HEK293 (cell line): ENCODE measurements at regions not wholly inside any gene's neighbourhood (a gene's known extent, or its start where the extent isn't known, plus 50 kb on each side); places are given as distances from the start of the nearest gene placed in this dataset.

Experiments
- CTCF ChIA-PET: fragments of 350-600 bp; formaldehyde crosslinking; extraction: SDS; loops from one replicate; lab custom pipeline; 2021; ENCODE audit warnings: antibody characterized with exemption; lab: Yijun Ruan, JAX
- POLR2A ChIA-PET: fragments of 300-600 bp; formaldehyde crosslinking; extraction: SDS; loops from one replicate; lab custom pipeline; 2020; ENCODE audit warnings: antibody characterized with exemption, inconsistent platforms; lab: Yijun Ruan, JAX
- H3K27ac ChIP-seq: fragments of 200-500 bp; sonication (Bioruptor generic); 2 replicates; pipeline ENCODE4 v1.5.1; 2014; ENCODE audit warnings: low read depth, low read length, control low read depth, inconsistent platforms; ENCODE audit errors: extremely low read depth
- H3K36me3 ChIP-seq, 2 experiments: fragments of 200-500 bp in 1 of 2; sonication (Bioruptor generic) in 1 of 2; 1 replicate in 1 of 2; 2 replicates in 1 of 2; pipeline ENCODE4 v1.5.1; 2014 to 2017; ENCODE audit warnings: inconsistent platforms in 2 of 2, low read length in 2 of 2; ENCODE audit not compliant: control insufficient read depth in 2 of 2, insufficient read depth in 1 of 2
- H3K4me1 ChIP-seq: fragments of 200-500 bp; sonication (Bioruptor generic); 2 replicates; pipeline ENCODE4 v1.5.1; 2014; ENCODE audit warnings: mild to moderate bottlenecking, low read length, inconsistent platforms; ENCODE audit not compliant: control insufficient read depth, insufficient read depth
- H3K4me3 ChIP-seq: 2 replicates; pipeline ENCODE4 v1.5.1; 2011; ENCODE audit warnings: low read depth, mild to moderate bottlenecking, control low read depth, low read length, moderate library complexity
- H3K9me3 ChIP-seq: fragments of 200-500 bp; sonication (Bioruptor generic); 2 replicates; pipeline ENCODE4 v1.5.1; 2014; ENCODE audit warnings: low read depth, low read length, inconsistent platforms; ENCODE audit not compliant: control insufficient read depth, insufficient read depth
- HOXA7 ChIP-seq: sonication (generic); formaldehyde crosslinking; IDR thresholded peaks from 2 replicates; pipeline ENCODE4 v1.8.1; 2022; ENCODE audit warnings: missing genetic modification reagents, borderline replicate concordance
- IKZF3 ChIP-seq: fragments of 450-650 bp; IDR thresholded peaks from 2 replicates; pipeline ENCODE4 v1.5.0; 2018; ENCODE audit warnings: missing biosample characterization, mild to moderate bottlenecking, missing genetic modification characterization, moderate library complexity
- MYNN ChIP-seq: fragments of 450-650 bp; formaldehyde crosslinking; IDR thresholded peaks from 2 replicates; pipeline ENCODE4 v1.5.1; 2016; ENCODE audit warnings: missing biosample characterization, missing genetic modification characterization, borderline replicate concordance
- SCRT2 ChIP-seq: fragments of 450-650 bp; formaldehyde crosslinking; IDR thresholded peaks from 2 replicates; pipeline ENCODE4 v1.5.1; 2016; ENCODE audit warnings: missing biosample characterization, missing genetic modification characterization
- SP2 ChIP-seq: fragments of 450-650 bp; formaldehyde crosslinking; IDR thresholded peaks from 2 replicates; pipeline ENCODE4 v1.5.1; 2016; ENCODE audit warnings: missing biosample characterization, missing genetic modification characterization
- TRIM28 ChIP-seq: IDR thresholded peaks from 2 replicates; pipeline ENCODE4 v1.6.1; 2011; ENCODE audit warnings: low read length, control low read depth, borderline replicate concordance
- ZBTB10 ChIP-seq: fragments of 450-650 bp; formaldehyde crosslinking; IDR thresholded peaks from 2 replicates; pipeline ENCODE4 v1.5.1; 2016; ENCODE audit warnings: missing biosample characterization, missing genetic modification characterization
- ZBTB44 ChIP-seq: fragments of 450-650 bp; IDR thresholded peaks from 2 replicates; pipeline ENCODE4 v1.5.1; 2018; ENCODE audit warnings: missing biosample characterization, mild to moderate bottlenecking, missing genetic modification characterization
- ZFHX2 ChIP-seq: fragments of 450-650 bp; formaldehyde crosslinking; conservative IDR thresholded peaks from 2 replicates; pipeline ENCODE4 v1.5.1; 2016; ENCODE audit warnings: missing biosample characterization, missing genetic modification characterization
- ZFP41 ChIP-seq: fragments of 450-650 bp; formaldehyde crosslinking; IDR thresholded peaks from 2 replicates; pipeline ENCODE4 v1.5.1; 2016; ENCODE audit warnings: missing biosample characterization, missing genetic modification characterization, borderline replicate concordance
- ZNF112 ChIP-seq: fragments of 450-650 bp; formaldehyde crosslinking; IDR thresholded peaks from 2 replicates; pipeline ENCODE4 v1.5.0; 2017; ENCODE audit warnings: missing biosample characterization, missing genetic modification characterization
- ZNF121 ChIP-seq: fragments of 450-650 bp; formaldehyde crosslinking; IDR thresholded peaks from 2 replicates; pipeline ENCODE4 v1.5.1; 2016; ENCODE audit warnings: missing biosample characterization, missing genetic modification characterization
- ZNF140 ChIP-seq: fragments of 450-650 bp; formaldehyde crosslinking; IDR thresholded peaks from 2 replicates; pipeline ENCODE4 v1.5.1; 2016; ENCODE audit warnings: missing biosample characterization, missing genetic modification characterization
- ZNF221 ChIP-seq: fragments of 450-650 bp; formaldehyde crosslinking; IDR thresholded peaks from 2 replicates; pipeline ENCODE4 v1.5.1; 2017; ENCODE audit warnings: missing biosample characterization, missing genetic modification characterization, borderline replicate concordance
- ZNF473 ChIP-seq: fragments of 450-650 bp; formaldehyde crosslinking; IDR thresholded peaks from 2 replicates; pipeline ENCODE4 v1.5.1; 2017; ENCODE audit warnings: missing biosample characterization, missing genetic modification characterization
- ZNF555 ChIP-seq: fragments of 450-650 bp; formaldehyde crosslinking; conservative IDR thresholded peaks from 2 replicates; pipeline ENCODE4 v1.5.1; 2017; ENCODE audit warnings: missing biosample characterization, mild to moderate bottlenecking, missing genetic modification characterization, inconsistent platforms
- ZNF600 ChIP-seq: fragments of 450-650 bp; formaldehyde crosslinking; IDR thresholded peaks from 2 replicates; pipeline ENCODE4 v1.5.1; 2016; ENCODE audit warnings: missing biosample characterization, missing genetic modification characterization
- ZNF707 ChIP-seq: fragments of 450-650 bp; formaldehyde crosslinking; IDR thresholded peaks from 2 replicates; pipeline ENCODE4 v1.5.1; 2016; ENCODE audit warnings: missing biosample characterization, missing genetic modification characterization
- ZNF837 ChIP-seq: fragments of 450-650 bp; formaldehyde crosslinking; IDR thresholded peaks from 2 replicates; pipeline ENCODE4 v1.5.1; 2016; ENCODE audit warnings: missing biosample characterization, missing genetic modification characterization
- TF ChIP-seq, protein P1 (sequence below): fragments of 450-650 bp; formaldehyde crosslinking; IDR thresholded peaks from 2 replicates; pipeline ENCODE4 v1.5.1; 2016; ENCODE audit warnings: missing biosample characterization, missing genetic modification characterization
- TF ChIP-seq, protein P2 (sequence below): fragments of 450-650 bp; formaldehyde crosslinking; conservative IDR thresholded peaks from 2 replicates; pipeline ENCODE4 v1.5.1; 2016; ENCODE audit warnings: low read depth, missing biosample characterization, missing genetic modification characterization

- Histone ChIP-seq H3K27ac (no peak overlapping the region), H3K36me3 (no peaks in the 10 kb centered on the region), H3K9me3 (no peaks in the 10 kb centered on the region), H3K4me3 (no peak overlapping the region), H3K4me1 (no peaks in the 10 kb centered on the region)
- TF ChIP-seq ZFP41 (tag by site-specific recombination) (no peak), ZNF600 (tag by site-specific recombination) (no peak), MYNN (no peak), HOXA7 (CRISPR knock-in tag) (no peak), SCRT2 (tag by site-specific recombination) (no peak), ZFHX2 (no peak), ZNF837 (tag by site-specific recombination) (no peak), ZBTB44 (tag by site-specific recombination) (no peak), ZNF707 (tag by site-specific recombination) (no peak), TRIM28 (no peak), ZNF473 (tag by site-specific recombination) (no peak)
- TF ChIP-seq, protein P1, sequence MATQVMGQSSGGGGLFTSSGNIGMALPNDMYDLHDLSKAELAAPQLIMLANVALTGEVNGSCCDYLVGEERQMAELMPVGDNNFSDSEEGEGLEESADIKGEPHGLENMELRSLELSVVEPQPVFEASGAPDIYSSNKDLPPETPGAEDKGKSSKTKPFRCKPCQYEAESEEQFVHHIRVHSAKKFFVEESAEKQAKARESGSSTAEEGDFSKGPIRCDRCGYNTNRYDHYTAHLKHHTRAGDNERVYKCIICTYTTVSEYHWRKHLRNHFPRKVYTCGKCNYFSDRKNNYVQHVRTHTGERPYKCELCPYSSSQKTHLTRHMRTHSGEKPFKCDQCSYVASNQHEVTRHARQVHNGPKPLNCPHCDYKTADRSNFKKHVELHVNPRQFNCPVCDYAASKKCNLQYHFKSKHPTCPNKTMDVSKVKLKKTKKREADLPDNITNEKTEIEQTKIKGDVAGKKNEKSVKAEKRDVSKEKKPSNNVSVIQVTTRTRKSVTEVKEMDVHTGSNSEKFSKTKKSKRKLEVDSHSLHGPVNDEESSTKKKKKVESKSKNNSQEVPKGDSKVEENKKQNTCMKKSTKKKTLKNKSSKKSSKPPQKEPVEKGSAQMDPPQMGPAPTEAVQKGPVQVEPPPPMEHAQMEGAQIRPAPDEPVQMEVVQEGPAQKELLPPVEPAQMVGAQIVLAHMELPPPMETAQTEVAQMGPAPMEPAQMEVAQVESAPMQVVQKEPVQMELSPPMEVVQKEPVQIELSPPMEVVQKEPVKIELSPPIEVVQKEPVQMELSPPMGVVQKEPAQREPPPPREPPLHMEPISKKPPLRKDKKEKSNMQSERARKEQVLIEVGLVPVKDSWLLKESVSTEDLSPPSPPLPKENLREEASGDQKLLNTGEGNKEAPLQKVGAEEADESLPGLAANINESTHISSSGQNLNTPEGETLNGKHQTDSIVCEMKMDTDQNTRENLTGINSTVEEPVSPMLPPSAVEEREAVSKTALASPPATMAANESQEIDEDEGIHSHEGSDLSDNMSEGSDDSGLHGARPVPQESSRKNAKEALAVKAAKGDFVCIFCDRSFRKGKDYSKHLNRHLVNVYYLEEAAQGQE, result no peak
- CTCF ChIA-PET, result no interaction called here
- POLR2A ChIA-PET, result no interaction called here
Measured at GRCh38 chr1:90809996-90810395, 92.9 kb upstream of the BARHL2 start.

GRCh38 chr1:90809093-90809492, 92.0 kb upstream of the BARHL2 start:
- CTCF ChIA-PET, result interaction anchor here (0.6 kb wide), 1 partner anchor 67 kb away, joined by 3 read pairs; no protein-coding TSS in a partner anchor
- no peak overlapping the region for H3K27ac ChIP-seq
- TF ChIP-seq ZBTB10 (tag by site-specific recombination) (no peak), ZNF112 (no peak), ZNF140 (tag by site-specific recombination) (no peak), SP2 (tag by site-specific recombination) (no peak), ZNF221 (tag by site-specific recombination) (no peak), ZNF121 (no peak), IKZF3 (tag by site-specific recombination) (no peak), ZNF555 (tag by site-specific recombination) (no peak)
- TF ChIP-seq, protein P2, sequence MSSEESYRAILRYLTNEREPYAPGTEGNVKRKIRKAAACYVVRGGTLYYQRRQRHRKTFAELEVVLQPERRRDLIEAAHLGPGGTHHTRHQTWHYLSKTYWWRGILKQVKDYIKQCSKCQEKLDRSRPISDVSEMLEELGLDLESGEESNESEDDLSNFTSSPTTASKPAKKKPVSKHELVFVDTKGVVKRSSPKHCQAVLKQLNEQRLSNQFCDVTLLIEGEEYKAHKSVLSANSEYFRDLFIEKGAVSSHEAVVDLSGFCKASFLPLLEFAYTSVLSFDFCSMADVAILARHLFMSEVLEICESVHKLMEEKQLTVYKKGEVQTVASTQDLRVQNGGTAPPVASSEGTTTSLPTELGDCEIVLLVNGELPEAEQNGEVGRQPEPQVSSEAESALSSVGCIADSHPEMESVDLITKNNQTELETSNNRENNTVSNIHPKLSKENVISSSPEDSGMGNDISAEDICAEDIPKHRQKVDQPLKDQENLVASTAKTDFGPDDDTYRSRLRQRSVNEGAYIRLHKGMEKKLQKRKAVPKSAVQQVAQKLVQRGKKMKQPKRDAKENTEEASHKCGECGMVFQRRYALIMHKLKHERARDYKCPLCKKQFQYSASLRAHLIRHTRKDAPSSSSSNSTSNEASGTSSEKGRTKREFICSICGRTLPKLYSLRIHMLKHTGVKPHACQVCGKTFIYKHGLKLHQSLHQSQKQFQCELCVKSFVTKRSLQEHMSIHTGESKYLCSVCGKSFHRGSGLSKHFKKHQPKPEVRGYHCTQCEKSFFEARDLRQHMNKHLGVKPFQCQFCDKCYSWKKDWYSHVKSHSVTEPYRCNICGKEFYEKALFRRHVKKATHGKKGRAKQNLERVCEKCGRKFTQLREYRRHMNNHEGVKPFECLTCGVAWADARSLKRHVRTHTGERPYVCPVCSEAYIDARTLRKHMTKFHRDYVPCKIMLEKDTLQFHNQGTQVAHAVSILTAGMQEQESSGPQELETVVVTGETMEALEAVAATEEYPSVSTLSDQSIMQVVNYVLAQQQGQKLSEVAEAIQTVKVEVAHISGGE, result no peak
- H3K9me3 ChIP-seq, result no peaks in the 10 kb centered on the region
- no peak overlapping the region for H3K4me3 ChIP-seq
- no peaks in the 10 kb centered on the region for H3K36me3 ChIP-seq
- no peaks in the 10 kb centered on the region for H3K4me1 ChIP-seq
- POLR2A ChIA-PET, result interaction anchor here (0.6 kb wide), 1 partner anchor 859 kb away, joined by 3 read pairs; no protein-coding TSS in a partner anchor
